ENCODE measurements at regions not wholly inside any gene's neighbourhood (a gene's known extent, or its start where the extent isn't known, plus 50 kb on each side); places are given as distances from the start of the nearest gene placed in this dataset.

- TF ChIP-seq CTCF (IDR thresholded peaks at IDR 0.05) (peak in 1 of 3 experiments; percentile 23), POLR2AphosphoS5 (IDR thresholded peaks at IDR 0.05) (no peak), POLR2A (IDR thresholded peaks at IDR 0.05; ENCODE audit: low read depth) (no peak), EP300 (IDR thresholded peaks at IDR 0.05) (no peak)
Measured at GRCh38 chr10:118106426-118106825, 59.7 kb upstream of the RAB11FIP2 start.
